Daoy (cell line): ENCODE measurements at regions not wholly inside any gene's neighbourhood (a gene's known extent, or its start where the extent isn't known, plus 50 kb on each side); places are given as distances from the start of the nearest gene placed in this dataset.
"Not testable (repeated sequence)": the region's sequence is repeated elsewhere in the genome, so short reads cannot be mapped to it uniquely, and the experiment has no call there.

Experiments
- DNase-seq: peaks from one replicate; pipeline ENCODE4 v3.0.0-alpha.2; 2015; ENCODE audit warnings: low read depth

DNA sequence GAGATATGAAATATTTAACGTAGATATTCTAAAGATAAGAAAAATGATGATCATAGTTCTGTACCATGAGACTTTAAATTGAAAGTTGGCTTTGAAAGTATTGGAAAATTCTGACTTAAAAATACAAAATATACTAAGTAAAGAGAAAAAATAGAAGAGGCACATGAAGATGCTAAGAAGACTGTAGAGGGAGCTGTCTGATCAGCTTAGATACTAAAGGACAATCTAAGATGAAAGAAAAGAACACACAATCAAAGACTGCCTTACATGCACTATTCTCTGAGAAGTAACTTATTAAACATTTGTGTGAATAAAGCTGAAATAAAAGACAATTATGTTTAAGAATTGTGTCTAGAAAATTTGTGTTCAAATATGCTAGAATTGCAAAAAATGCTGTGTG lies 55.1 kb downstream of the RBMXL2 start:
- DNase-seq = peak; percentile 11

DNA sequence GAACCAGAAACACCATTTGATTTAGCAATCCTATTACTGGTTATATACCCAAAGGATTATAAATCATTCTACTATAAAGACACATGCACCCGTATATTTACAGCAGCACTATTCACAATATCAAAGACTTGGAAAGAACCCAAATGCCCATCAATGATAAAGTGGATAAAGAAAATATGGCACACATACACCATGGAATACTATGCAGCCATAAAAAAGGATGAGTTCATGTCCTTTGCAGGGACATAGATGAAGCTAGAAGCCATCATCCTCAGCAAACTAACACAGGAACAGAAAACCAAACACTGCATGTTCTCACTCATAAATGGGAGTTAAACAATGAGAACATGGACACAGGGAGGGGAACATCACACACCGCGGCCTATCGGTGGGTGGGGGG lies 61.3 kb downstream of the RBMXL2 start:
- not testable (repeated sequence) for DNase-seq

DNA sequence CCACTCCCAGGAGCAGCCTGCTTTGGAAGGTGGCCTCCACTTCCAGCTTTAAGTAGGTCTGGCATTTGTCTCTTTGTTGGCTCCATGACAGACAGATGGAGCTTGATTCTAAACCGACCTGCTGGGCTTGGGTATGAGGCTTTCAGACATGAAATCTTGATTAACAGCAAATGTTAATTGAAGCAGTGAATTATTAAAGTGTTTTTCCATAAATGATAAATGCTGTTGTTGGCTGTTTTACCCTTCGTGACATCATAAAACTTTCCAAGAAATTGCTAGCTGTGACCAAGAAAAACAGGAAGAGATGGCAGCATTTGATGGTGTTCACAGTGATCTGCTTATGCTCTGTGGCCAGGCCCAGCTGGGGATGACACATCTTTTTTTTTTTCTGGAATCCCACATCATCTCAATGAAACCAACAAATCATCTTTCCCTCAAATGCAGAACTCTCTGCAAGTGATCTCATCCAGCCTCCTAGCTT lies 66.1 kb downstream of the RBMXL2 start:
- DNase-seq = peak; percentile 45

DNA sequence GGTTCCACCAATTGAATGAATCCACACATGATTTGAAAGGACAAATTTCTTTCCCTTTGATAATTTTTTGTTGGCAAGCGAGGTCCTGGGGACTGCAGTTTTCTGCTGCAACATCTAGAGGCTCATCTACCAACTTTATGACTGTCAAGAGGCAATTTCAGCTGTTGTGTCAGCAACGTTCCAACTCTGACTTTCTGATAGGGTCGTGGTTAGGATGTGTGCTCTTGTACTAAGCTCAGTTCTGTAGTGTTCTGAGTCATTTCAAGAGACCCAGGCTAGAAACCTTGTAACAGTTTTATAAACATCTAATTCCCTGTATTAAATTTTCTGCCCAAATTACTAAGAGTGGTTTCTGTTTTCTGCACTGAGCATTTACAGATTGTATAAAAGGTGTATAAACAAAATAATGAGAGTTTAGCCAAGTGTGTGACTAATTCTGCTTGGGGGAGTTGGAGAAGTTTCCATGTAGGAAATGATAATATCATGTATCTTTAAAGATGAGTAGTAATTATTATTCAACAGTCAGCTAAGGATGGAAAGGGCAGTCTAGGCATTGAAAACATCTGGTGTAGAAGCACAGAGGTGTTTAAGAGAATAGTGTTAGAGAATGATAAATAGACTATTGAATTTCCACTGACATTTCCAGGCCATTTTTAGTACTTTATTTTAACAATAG lies 72.2 kb downstream of the RBMXL2 start:
- peak; percentile 4 for DNase-seq

DNA sequence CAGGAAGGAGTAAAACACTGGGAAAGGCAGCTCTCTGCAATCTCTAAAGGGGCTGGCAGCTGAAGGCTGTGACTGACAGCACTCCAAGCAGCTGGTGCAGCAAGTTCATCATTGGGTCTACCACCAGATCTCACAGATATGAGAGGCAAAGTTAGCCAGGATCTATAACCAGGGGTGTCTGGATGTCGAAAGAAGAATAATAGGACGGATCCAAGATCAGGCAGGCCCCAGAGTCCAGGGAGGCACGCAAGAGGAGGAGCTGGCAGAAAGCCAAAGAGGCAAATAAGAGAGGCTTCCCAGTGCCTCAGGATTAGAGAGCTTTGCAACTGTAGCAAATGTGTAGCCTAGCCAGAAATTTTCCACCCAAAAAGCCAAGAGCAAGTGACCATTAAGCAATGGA lies 77.1 kb downstream of the RBMXL2 start:
- peak; percentile 14 for DNase-seq

DNA sequence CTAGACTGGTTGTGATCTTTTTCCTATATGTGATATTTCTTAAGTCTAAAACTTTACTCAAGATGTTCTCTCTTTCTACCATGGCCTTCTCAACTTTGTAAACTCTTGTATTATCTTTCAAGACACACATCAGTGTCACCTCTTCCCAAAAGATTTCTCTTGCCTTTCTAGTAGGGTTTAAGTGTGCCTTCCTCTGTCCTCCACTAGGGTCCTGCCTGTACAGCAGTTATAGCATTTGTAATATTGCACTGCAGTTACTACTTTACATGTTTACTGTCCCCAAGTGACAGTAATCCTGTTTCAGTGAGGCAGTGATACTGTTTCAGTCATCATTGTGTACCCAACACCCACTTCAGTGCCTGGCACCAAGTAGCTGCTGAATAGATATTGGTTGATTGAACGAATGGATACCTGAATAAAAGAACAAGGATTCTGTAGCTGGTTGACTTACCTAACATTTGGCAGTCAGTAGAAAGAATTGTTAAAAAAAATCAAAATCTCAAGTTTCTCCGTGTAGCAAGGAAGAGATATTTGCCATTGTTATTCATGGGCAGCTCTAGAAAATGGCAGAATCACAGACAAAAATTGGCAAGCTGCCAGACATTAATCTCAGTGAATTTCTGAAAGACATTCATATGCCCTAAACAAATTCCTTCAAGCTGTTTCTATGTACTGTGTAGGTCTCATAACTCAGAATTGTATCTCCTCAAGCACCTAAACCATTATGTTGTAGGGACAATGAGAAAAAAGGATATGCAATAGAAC lies 79.4 kb downstream of the RBMXL2 start:
- no peak for DNase-seq

DNA sequence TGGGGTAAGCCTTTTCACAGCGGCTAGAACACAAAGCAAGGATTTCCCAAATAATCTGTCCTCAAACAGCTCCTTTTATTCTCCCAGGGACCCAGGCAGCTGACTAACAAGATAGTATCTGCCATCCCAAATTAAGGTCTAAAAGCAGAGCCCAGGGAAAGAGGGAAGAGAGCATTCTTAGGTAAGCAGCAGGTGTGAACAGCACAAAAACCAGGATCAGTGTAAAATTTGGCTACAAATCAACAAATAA lies 79.9 kb downstream of the RBMXL2 start:
- no peak for DNase-seq

DNA sequence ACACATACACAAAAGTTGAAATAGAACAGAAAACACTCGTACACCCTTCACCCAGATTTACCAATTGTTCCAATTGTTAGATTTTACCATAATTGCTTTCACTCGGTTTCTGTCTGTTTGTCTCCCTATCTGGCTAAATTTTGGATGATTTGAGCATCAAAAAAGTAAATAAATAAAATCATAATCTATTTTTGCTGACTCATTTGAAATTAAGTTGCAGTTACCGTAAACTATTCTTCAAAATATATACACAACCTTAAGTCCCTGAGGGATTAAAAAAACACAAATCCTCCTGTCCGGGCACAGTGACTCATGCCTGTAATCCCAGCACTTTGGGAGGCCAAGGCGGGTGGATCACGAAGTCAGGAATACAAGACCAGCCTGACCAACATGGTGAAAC lies 81.3 kb upstream of the SYT9 start:
- no peak for DNase-seq

DNA sequence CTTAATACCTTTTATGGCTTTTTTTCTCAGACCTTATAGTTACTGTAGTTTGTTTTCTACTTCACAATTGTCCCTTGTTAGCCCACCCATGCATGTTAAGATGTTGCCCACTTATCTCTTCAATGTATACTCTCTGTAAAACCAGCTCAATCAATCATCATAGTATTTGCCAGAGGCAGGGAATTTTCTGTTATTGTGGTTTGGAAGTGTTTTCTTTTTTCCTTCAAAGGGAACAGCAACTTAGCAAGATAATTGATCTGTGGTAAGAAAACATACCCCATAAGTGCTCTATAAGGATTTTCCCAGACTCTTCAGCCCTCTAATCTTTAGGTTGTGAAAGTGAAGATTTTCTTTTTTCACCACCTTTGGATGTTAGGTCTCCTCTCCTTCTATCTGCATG lies 76.7 kb upstream of the SYT9 start:
- DNase-seq = no peak

DNA sequence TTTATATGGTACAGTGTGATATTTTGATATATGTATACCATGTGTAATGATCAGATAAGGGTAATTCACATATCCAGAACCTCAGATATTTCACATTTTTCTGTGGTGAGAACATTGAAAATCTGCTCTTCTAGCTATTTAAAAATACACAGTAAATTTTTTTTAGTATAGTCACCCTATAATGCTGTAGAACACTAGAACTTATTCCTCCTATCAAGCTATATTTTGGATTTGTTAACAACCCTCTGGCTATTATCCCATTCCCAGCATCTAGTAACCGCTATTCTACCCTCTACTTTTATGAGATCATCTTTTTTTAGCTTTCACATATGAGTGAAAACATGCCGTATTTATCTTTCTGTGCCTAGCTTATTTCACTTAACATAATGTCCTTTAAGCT lies 65.5 kb upstream of the SYT9 start:
- no peak for DNase-seq

DNA sequence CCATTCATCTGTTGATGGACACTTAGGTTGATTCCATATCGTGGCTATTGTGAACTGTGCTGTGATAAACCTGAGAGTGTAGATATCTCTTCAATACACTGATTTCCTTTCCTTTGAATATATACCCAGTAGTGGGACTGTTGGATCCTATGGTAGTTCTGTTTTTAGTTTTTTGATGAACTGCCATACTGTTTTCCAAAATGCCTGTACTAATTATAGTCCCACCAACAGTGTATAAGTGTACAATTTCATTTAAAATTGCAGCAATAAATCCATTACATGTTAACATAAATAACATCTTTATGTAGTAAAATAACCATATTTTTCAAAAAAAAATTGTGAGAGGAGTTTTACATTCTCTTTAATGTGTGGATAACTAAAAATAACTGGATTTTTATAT lies 65.0 kb upstream of the SYT9 start:
- no peak for DNase-seq

DNA sequence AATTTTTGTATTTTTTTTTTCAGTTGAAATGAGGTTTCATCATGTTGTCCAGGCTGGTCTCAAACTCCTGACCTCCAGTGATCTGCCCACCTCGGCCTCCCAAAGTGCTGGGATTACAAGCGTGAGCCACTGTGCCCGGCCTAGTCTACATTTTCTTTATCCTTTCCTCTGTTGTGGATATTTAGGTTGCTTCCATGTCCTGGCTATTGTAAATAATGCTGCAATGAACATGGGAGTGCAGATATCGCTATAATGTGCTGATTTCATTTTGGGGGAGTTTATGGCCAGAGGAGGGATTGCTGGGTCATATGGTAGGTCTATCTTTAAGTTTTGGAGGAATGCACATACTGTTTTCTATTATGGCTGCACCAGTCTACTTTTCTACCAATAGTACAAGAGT lies 58.9 kb upstream of the SYT9 start:
- not testable (repeated sequence) for DNase-seq

DNA sequence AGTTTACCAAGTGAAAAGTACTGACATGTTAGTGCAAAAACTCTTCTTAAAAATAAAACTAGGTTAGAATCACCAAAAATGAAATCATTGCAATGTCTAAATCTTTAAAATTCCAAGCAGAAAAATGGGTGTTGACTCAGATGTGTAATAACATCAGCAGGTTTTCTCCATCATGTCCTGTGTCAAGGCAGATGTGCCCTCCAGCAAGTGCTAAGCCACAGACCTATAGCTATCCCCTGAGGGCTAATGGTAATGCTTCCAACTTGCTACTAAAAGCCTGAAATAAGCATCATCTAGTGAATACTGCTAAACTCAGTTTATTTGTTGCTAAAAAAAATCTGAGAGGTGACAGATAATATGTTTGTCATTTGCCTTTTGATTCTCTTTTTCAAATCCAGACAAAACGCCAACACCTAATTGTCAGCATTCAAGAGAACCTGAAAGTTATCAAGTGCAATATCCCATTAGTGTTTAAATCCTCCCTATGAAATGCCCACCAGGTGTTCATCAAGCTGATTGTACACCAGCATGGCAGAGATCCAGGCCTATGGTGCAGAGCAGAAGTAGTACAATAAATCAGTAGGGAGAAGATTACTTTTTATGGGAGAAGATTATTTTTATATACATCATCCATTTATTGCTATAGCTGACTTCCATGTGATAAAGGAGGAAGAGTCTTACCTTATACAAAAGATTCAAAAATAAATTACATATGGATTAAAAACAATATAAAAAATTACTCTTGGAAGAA lies 55.1 kb upstream of the SYT9 start:
- no peak for DNase-seq

DNA sequence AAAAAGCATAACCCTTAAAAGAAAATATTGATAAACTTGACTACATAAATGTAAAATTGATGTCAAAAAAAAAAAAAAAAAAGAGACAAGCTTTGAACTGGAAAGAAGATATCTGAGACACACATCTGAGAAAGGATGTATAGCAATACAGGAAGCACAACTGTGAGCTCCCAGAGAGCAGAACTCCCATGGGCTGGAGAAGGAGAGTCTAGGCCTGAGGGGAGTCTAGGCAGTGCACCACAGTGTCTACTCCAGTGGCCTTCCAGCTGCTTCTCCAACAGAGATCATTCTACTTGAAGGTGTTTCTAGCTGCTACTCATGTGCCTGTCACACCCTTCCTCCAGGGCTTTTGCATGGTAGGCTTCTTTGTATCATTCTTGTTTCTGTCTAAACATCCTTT lies 54.2 kb upstream of the SYT9 start:
- no peak for DNase-seq
